HG03558 (cell line): ENCODE measurements at regions not wholly inside any gene's neighbourhood (a gene's known extent, or its start where the extent isn't known, plus 50 kb on each side); places are given as distances from the start of the nearest gene placed in this dataset.

Source experiments
- ATAC-seq: cut with Tn5 transposase; IDR thresholded peaks from one replicate; pipeline ENCODE4 v1.9.1; 2021; ENCODE audit warnings: moderate number of reproducible peaks; ENCODE audit not compliant: unreplicated experiment; ENCODE audit errors: extremely low read depth

DNA sequence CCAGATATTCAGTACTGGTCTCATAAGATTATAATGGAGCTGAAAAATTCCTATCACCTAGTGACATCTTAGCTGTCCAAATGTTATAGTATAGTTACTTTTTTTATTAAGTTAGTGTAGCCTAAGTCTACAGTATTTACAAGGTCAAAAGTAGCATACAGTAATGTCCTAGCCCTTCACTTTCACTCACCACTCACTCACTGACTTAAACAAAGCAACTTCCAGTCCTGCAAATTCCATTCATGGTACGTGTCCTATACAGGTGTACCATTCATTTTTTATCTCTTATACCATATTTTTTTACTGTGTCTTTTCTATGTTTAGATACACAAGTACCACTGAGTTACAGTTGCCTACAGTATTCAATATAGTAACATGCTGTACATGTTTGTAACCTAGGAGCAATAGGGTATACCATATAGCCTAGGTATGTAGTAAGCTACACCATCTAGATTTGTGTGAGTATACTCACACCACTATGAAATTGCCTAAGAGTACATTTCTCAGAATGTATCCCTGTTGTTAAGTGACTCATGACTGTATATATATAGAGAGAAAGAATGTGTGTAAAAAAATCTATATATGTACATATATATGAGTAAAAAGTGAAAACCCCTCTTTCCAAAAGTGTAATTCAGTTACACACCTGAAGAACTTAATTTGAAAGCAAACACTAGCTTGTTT lies 234.8 kb upstream of the WWC1 start:
- ATAC-seq: no peak

DNA sequence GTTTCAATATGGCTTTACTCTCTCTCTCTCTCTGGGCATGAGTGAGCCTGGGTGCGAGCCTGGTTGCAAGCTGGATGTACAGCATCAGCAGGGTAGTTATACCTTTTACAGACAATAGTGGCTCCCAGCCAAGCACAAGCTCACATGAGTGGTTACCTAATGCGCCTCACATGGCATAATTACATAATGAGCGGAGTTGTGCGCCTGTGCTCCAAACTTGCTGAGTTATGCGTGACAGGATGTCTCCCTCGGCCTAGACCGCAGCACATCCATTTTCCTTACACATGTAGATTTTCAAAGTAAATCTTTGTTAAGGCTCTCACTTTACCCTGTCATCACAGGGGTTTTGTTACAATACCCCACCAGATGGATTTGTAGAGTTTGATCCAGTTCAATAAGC lies 233.5 kb upstream of the WWC1 start:
- no peak for ATAC-seq

DNA sequence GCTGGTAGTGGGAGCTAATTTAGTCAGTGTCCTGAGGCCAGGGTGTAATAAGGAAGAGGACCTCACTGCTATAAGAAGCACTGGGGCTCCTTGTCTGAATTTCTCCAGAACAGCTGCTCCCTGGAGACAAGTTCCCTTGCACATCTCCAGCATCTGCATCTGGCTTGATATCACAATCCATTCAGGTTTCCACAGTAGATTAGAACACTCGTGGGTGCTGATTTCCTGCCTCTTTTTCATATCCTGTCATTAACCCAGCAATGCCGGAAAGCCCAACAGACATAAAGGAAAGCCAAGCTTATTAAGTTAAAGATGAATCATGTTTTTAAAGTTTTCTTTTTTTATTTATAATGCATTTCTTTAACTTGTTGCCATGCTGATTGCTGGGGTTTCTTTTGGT lies 232.3 kb upstream of the WWC1 start:
- ATAC-seq: no peak

DNA sequence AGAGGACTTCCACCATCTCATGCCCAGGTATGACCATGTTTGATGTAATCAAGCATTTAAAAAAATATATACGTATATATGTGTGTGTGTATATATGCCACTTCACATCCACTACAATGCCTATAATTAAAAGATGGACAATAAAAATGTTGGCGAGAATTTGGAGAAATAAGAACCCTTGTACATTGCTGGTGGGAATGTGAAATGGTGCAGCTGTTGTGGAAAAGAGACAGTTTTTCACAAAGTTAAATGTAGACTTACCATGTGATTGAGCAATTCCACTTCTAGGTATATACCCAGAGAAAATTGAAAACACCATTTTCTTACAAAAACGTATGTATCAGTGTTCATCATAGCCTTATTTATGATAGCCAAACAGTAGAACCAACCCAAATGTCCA lies 229.2 kb upstream of the WWC1 start:
- ATAC-seq: no peak

DNA sequence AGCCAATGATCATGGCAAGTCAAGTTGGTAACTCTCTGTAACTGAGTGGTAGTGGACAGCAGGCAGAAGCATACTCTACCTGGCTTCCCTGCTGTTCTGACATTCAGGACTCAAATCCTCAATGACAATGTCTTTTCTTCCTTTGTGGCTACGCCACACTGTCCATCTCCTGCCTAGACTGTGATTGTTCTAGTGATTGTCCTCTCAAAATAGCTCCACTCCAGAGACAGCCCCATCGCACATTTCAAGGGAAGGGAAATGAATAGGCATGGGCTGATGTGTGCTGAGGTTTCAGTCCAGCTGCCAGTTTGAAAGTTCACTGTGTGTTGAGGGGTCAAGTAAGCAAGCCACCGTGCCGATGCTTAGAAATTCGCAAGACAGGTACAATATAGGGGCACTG lies 227.0 kb upstream of the WWC1 start:
- no peak for ATAC-seq

DNA sequence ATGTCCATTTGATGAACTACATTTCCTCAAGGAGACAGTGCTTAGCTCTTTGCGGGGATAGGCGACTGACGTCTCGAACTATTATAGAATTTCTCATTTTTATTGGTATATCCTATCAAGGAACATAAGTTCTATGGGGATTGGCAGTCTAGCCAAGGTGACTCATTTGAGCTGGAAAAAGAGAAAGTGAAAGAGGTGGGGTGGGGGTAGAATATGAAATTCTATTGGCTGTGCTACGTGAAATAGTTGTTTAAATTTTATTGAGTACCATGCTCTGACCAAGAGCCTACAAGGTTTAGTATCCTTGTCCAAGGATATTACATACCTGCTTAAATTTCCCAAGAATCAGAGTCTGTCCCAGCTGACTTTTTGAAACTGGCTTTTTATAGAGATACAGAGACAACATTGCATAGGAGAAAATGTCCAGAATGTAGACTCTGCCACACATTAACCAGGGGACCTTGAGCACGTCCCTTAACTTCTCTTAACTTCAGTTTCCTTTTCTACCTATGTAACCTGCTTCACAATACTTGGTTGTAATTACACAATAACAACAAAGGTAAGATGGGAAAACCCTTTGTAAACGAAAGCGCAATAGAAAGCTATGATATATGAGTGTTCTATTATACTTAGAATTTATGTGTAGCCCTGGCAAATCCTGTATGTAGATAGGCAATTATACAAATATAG lies 226.4 kb upstream of the WWC1 start:
- no peak for ATAC-seq

DNA sequence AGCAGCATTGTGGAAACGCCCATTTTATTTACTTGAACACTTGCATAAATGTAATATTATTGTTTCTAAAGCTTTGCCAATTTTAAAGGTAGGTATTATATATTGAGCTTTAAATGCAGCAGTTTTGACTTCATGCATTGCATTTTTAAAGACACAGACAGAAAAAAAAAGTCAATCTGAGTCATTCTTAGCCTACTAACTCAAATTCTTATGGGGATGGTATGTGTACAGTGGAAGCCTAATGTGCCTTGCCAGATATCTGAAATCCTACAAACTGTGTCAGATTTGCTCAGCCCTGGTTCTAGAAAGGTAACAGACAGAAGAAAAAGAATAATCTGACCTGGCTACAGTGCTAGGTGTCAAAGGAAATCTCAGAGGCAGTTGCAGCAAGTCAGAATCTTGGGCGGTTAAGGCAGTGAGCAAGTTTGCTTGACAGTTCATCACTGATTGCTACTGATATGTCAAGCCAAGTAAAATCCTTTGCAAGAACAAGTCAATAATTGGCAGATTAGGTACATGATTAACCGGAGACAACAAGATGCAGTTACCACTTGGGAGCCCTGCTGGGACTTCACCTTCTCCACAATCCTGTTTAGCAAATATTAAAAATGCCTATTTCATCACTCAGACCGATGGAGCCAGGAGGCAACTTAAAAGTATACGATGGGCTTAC lies 224.8 kb upstream of the WWC1 start:
- no peak for ATAC-seq

DNA sequence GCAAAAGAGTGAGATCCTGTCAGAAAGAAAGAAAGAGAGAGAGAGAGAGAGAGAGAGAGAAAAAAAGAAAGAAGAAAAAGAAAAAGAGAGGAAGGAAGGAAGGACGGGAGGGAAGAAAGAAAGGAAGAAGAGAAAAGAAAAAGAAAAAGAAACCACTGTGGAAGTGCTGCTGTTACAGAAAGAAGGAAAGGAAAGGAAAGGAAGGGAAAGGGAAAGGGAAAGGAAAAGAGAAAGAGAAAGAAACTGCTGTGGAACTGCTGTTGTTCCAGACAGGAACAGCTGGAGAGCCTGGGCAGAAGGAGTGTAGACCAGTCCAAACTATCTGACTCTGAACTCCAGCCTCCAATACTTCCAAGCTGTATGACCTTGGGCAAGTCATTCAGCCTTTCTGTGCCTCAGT lies 220.7 kb upstream of the WWC1 start:
- ATAC-seq: no peak

DNA sequence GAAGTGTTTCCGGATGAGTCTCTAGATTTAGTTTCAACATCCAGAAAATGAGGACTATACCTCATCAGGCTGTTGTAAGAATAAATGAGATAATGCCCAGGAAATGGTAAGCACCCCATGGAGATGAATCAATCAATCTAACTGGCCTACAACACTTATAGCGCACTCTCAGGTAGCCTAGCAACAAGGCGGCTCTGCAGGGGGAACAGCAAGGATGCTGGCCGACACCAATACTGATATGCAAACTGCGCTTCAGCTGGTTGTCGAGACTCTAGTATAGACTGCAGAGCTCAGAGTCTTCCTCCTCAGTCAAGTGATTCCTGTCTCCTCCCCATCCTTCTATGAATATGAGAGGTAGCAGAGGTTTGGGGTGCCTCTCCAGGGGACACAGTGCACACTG lies 218.8 kb upstream of the WWC1 start:
- ATAC-seq: no peak

DNA sequence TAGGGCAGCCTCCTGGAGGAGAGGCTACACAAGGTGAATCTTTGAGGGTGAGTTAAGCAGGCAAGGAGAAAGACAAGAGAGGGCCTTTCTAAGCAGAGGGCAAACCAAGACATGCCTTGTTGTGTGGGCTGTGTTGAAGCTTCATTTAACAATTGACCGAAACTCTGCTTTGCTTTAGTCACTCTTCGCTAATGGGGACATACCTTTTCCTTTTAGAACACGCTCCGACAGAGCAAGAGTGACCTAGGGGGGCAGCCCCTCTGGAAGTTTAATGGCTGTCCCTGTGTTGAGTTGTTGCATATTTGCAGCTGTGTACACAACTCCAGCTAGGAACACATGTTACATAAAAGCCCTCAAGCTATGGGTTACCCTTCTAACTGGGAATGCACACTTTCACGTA lies 218.1 kb upstream of the WWC1 start:
- no peak for ATAC-seq

DNA sequence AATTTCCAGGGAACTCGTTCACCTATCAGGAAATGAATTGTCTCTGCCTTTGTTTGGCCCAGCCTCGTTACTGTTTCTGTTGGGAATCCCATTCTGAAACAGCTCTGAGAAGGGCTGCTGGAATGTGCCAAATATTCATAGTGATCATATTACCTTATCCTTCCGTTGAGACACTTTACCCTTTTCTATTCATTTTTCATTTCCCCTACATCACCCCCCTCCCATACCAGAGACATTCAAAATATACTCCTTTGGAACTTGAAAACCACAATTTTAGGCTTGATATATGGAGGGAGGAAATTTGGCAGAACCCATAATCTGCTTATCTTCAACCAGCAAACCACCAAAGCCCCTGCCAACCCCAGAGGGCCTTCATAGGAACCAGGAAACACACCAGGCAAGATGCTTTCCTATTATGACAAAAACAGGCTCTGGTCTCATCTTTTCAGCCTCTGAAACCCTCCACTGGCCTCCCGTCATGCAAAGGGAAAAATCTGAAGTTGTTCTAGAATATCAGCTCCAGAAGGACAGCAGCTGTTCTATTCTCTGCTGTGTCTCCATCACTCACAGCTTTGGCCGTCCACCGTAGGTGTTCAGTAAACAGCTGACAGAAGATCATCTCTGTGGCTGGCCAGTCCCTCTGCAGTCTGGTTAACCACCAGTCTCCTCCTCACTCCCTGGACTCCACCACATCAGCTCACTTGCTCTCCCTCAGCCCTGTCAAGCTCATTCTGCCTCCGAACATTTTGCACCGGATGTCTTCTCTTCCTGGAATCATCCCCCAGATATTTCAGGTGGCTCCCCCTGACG lies 217.2 kb upstream of the WWC1 start:
- ATAC-seq: no peak

DNA sequence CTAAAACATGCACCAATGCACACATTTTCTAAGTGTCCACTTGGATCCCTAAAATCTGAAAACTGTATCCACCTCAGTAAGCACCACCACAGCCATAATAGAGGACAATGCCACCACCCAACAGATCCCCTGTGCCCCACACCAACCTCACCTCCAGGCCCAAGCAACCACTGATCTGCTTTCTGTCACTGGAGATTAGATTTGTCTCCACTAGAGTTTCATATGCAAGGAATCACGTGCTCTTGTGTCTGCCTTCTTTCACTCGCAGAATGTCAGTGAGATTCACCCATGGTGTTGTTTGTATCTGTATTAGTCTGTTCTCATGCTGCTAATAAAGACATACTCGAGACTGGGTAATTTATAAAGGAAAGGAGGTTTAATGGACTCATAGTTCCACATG lies 216.1 kb upstream of the WWC1 start:
- ATAC-seq: no peak

DNA sequence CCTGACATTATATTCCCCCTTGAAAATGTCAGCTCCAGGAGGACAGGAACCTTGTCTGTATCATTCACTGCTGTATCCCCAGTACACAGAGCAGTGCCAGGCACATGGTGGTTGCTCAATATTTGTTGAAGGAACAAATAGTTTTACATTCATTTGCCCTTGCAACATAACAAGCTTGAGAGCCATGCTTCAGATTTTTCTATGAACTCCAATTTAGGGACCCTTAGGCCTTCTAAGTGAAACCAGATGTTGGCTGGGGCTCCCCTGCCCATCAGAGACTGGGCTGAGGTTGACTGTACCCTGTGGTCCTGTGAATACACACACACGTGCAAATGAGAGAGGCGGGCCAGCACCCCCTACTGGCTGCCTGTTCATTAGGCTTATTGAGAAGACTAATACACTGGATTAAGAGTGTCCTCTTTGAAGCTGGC lies 214.9 kb upstream of the WWC1 start:
- ATAC-seq: no peak

DNA sequence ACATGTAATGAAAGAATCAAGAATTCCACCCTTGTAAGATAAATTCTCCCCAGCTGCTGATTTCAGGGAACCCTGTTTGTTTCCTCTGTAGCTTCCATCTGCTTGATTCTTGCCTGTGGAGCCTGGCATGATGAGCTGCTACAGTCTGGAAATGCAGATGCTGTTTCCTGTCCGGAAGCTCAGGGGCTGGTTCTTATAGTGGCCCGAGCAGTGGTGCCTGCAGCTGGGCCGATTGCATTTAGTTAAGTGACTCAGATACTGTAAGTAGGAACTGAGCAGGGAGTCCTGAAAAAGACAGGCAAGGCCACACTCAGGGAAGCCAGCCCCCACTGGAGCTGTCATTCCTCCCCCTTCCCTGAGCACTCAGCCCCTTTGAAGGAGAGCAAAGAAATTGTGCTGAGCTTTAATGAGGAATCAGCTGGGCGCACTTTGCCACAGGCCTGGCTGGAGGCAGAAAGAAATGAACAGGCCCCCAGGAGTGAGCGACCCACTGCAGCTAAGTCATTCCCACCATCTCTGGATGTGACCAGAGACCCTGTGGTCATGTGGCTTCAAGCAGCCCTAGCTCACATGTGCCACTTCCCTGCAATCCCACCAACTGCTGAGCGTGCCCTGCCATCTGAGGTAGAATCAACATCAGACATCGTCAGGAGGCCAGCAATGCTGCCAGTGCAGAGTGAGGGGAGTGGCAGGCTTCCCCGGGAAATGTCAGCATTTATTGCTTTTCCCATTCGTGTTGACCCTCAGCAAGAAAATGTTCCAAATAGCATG lies 206.0 kb upstream of the WWC1 start:
- ATAC-seq: no peak

DNA sequence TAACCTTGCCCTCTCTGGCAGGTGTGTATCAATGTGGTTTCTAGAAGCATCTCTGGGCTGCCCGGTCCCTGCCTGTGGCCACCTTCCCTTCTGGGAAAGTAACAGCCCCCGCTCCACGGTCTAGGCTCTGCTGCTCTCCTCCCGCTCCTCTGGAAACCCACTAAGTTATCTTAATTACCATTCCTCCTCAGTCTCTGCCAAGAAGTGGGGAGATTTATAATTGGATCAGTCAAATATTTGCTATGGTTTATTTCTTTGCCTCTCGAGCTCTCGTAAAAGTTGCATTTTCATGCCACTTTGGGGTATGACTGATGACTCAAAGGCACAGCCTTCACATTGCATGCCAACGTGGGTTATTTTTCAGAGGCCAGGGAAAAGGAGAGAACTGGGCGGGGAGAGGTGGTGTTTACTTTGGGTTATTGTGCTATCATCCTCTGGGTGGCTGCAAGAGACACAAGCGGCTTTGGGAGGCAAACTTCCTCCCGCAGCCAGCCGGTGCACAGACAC lies 205.3 kb upstream of the WWC1 start:
- ATAC-seq: no peak

DNA sequence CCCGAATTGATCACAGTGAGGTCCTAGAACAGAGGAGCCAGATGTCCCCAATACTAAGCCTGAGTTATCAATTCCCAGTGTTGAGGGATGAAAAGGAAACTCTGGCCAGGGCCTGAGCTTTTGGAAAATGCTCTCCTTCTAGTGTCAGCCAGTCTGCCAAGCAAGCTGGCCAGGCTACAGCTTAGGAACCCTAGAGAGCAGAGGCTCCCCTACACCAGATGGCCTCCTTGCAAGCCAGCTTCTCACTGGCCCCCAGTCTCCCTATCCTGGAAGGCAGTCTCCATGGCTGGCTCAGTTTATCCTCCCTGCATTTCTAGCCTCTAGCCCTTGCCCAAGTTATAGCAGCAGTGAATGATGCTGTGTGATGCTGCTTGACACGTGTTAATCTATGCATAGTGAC lies 204.7 kb upstream of the WWC1 start:
- no peak for ATAC-seq

DNA sequence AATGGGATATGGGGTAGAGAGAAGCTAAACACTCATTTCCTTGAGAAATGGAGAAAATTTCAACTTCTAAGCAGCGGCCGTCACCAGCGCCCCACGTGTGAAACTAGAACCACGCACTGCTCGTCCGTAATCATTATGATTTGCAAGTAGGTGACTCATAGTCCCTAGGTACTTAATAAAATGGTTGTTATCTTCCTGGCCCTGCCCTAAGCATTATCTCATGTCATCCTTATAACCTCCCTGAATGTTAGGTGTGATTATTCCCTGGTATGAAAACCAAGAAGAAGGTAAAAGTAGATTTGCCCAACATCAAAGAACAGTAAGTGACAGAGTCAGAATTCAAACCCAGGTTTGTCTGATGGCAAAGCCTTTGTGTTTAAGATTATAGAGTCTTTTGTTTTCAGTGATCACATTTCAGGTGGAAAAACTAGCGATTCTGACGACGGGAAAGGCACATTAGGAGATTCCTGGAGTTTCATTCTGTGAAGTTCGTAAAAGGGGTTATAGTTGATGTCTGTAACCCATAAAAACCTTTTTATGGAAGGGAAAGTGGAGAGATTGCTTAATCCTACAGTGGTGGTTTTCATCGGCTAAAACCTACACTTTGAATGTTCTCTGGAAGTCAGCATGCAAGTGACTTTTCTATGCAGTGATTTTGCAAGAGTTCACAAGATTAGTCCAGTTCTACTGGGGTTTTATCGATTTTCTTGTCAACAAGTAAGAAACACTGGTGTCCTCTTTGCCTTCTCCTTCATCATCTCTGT lies 202.9 kb upstream of the WWC1 start:
- no peak for ATAC-seq

DNA sequence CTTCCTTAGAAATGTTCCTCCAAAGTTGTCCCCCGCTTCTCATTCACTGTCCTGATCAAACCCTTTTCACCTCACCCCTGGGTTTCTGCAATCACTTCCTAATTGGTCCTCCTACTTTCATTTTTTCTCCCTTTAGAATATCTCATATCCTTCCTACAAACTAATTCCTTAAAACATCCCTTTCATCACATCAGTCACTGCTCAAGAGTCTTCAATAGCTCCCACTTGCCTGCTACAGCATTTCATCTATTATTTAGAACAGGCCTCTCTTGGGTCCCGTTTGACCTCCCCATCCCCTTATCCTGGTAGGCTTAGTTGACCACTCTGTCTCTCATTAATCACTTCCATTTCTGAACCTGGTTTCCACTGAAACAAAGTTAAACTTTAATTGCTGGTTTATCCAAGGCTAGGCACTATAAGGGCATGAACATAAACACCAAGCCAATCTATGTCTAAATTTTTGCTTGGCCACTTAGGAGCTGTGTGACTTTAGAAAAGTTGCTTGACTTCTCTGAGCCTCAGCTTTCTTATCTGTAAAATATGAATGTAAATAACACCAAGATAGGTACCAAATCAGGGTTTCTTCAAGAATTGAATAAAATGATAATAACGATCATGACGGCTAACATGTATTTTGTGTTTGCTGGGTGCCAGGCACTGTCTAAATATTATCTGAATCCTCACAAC lies 202.1 kb upstream of the WWC1 start:
- ATAC-seq: no peak
